H1 (cell line): ENCODE measurements at regions not wholly inside any gene's neighbourhood (a gene's known extent, or its start where the extent isn't known, plus 50 kb on each side); places are given as distances from the start of the nearest gene placed in this dataset.

Experiments used
- CTCF ChIA-PET: fragments of 300-600 bp; sonication (Branson Sonifier 250); formaldehyde crosslinking; loops from one replicate; lab custom pipeline; 2021; ENCODE audit not compliant: partially characterized antibody; lab: Charles Lee
- POLR2A ChIA-PET: fragments of 300-600 bp; sonication (Branson Sonifier 250); formaldehyde crosslinking; loops from one replicate; lab custom pipeline; 2021; ENCODE audit warnings: inconsistent platforms; ENCODE audit not compliant: partially characterized antibody; lab: Charles Lee
- DNase-seq, 2 experiments: peaks; one replicate each; pipeline versions ENCODE4 v3.0.0 to v3.0.0-alpha.2; 2010 to 2022; ENCODE audit warnings: low spot score in 2 of 2, low read depth in 1 of 2, mixed read lengths in 1 of 2
- FAIRE-seq: peaks from 2 replicates; lab custom pipeline; 2011; peaks lifted over from hg19 to GRCh38; lab: Jason Lieb, UNC
- H2AFZ ChIP-seq: 2 replicates; pipeline ENCODE4 v1.8.1; 2012; ENCODE audit warnings: low read length, inconsistent platforms
- H2AK5ac ChIP-seq: 2 replicates; pipeline ENCODE4 v1.6.1; 2013; ENCODE audit warnings: low read depth, low read length
- H2BK120ac ChIP-seq: replicated peaks from 2 replicates; pipeline ENCODE3; 2013; ENCODE audit warnings: low read depth, low read length, inconsistent platforms
- H2BK12ac ChIP-seq: 2 replicates; pipeline ENCODE4 v1.6.1; 2013; ENCODE audit warnings: low read depth, low read length
- H2BK15ac ChIP-seq: 2 replicates; pipeline ENCODE4 v1.6.1; 2013; ENCODE audit warnings: low read length
- H2BK20ac ChIP-seq: 2 replicates; pipeline ENCODE4 v1.6.1; 2013; ENCODE audit warnings: low read length
- H2BK5ac ChIP-seq: 2 replicates; pipeline ENCODE4 v1.6.1; 2013; ENCODE audit warnings: low read depth, low read length
- H3K14ac ChIP-seq: 2 replicates; pipeline ENCODE4 v1.6.1; 2013; ENCODE audit warnings: inconsistent platforms; ENCODE audit not compliant: insufficient read length
- H3K18ac ChIP-seq: 2 replicates; pipeline ENCODE4 v1.6.1; 2013; ENCODE audit warnings: low read length; ENCODE audit errors: extremely low read depth
- H3K23ac ChIP-seq: 2 replicates; pipeline ENCODE4 v1.6.1; 2013; ENCODE audit warnings: inconsistent platforms; ENCODE audit not compliant: insufficient read length
- H3K23me2 ChIP-seq: 2 replicates; pipeline ENCODE4 v1.6.1; 2013; ENCODE audit warnings: low read depth, low read length
- H3K27ac ChIP-seq: 2 replicates; pipeline ENCODE4 v1.6.1; 2011; ENCODE audit warnings: low read depth, low read length, inconsistent platforms
- H3K27me3 ChIP-seq, 4 experiments: replicated peaks in 1 of 4; 1 replicate in 1 of 4; 2 replicates in 3 of 4; pipeline versions ENCODE4 v1.6.1 to v1.8.1; 2011 to 2013; ENCODE audit warnings: low read length in 3 of 4, mild to moderate bottlenecking in 3 of 4, inconsistent platforms in 2 of 4, mixed read lengths in 2 of 4, moderate library complexity in 1 of 4; ENCODE audit not compliant: control insufficient read depth in 3 of 4, insufficient read depth in 3 of 4; ENCODE audit errors: extremely low read depth in 1 of 4
- H3K36me3 ChIP-seq, 4 experiments: 2 replicates each; pipeline versions ENCODE4 v1.6.1 to v1.8.1; 2011 to 2013; ENCODE audit warnings: mild to moderate bottlenecking in 4 of 4, low read length in 3 of 4, moderate library complexity in 2 of 4, control low read depth in 1 of 4, inconsistent platforms in 1 of 4; ENCODE audit not compliant: insufficient read depth in 4 of 4, control insufficient read depth in 2 of 4
- H3K4ac ChIP-seq: replicated peaks from 2 replicates; pipeline ENCODE3; 2013; ENCODE audit warnings: low read length, low read depth, mixed read lengths, inconsistent platforms; ENCODE audit not compliant: insufficient read length
- H3K4me1 ChIP-seq, 4 experiments: replicated peaks in 1 of 4; 1 replicate in 1 of 4; 2 replicates in 3 of 4; pipeline versions ENCODE4 v1.6.1 to v1.8.1; 2011 to 2013; ENCODE audit warnings: low read length in 3 of 4, inconsistent platforms in 2 of 4, mixed read lengths in 1 of 4; ENCODE audit not compliant: insufficient read depth in 4 of 4, control insufficient read depth in 3 of 4
- H3K4me2 ChIP-seq, 2 experiments: 2 replicates each; pipeline versions ENCODE4 v1.6.1 to v1.8.1; 2011 to 2013; ENCODE audit warnings: low read depth in 2 of 2, low read length in 2 of 2, control low read depth in 1 of 2, inconsistent platforms in 1 of 2, mild to moderate bottlenecking in 1 of 2; ENCODE audit not compliant: insufficient read depth in 1 of 2
- H3K4me3 ChIP-seq, 4 experiments: fragments of 200-600, 300-600 bp in 1 of 4; sonication (generic), shearing (Covaris generic), sonication (Bioruptor Twin) in 1 of 4; 2 replicates each; pipeline versions ENCODE4 v1.5.1 to v1.8.1; 2011 to 2016; ENCODE audit warnings: low read length in 4 of 4, low read depth in 3 of 4, control low read depth in 2 of 4, inconsistent platforms in 2 of 4, mild to moderate bottlenecking in 2 of 4, mixed read lengths in 1 of 4, moderate library complexity in 1 of 4; ENCODE audit not compliant: insufficient read depth in 2 of 4; ENCODE audit errors: extremely low read depth in 1 of 4
- H3K56ac ChIP-seq: replicated peaks from 2 replicates; pipeline ENCODE3; 2013; ENCODE audit warnings: low read depth, mild to moderate bottlenecking, mixed read lengths, low read length, inconsistent platforms; ENCODE audit not compliant: insufficient read length
- H3K79me1 ChIP-seq: 2 replicates; pipeline ENCODE4 v1.6.1; 2013; ENCODE audit warnings: low read depth, low read length, control low read depth
- H3K79me2 ChIP-seq, 2 experiments: 2 replicates each; pipeline versions ENCODE4 v1.6.1 to v1.8.1; 2012 to 2013; ENCODE audit warnings: low read length in 2 of 2, mild to moderate bottlenecking in 2 of 2, inconsistent platforms in 1 of 2; ENCODE audit not compliant: insufficient read depth in 2 of 2, control insufficient read depth in 1 of 2
- H3K9ac ChIP-seq, 4 experiments: replicated peaks in 1 of 4; 1 replicate in 1 of 4; 2 replicates in 3 of 4; pipeline versions ENCODE4 v1.6.1 to v1.8.1; 2011 to 2013; ENCODE audit warnings: low read depth in 3 of 4, low read length in 3 of 4, control low read depth in 2 of 4, mild to moderate bottlenecking in 2 of 4, moderate library complexity in 2 of 4, inconsistent platforms in 1 of 4; ENCODE audit errors: extremely low read depth in 1 of 4
- H3K9me3 ChIP-seq, 2 experiments: 2 replicates each; pipeline versions ENCODE4 v1.6.1 to v1.8.1; 2012 to 2013; ENCODE audit warnings: mild to moderate bottlenecking in 2 of 2, moderate library complexity in 2 of 2, control low read depth in 1 of 2, inconsistent platforms in 1 of 2, low read depth in 1 of 2, low read length in 1 of 2, mixed read lengths in 1 of 2; ENCODE audit not compliant: insufficient read depth in 2 of 2
- H4K20me1 ChIP-seq, 2 experiments: replicated peaks in 1 of 2; 2 replicates each; pipeline versions ENCODE3 to v1.8.1; 2011 to 2013; ENCODE audit warnings: inconsistent platforms in 2 of 2, low read length in 2 of 2, mild to moderate bottlenecking in 1 of 2; ENCODE audit not compliant: insufficient read depth in 2 of 2, control insufficient read depth in 1 of 2
- H4K5ac ChIP-seq: 2 replicates; pipeline ENCODE4 v1.6.1; 2013; ENCODE audit warnings: low read length, low read depth, mixed read lengths, inconsistent platforms; ENCODE audit not compliant: insufficient read length
- H4K8ac ChIP-seq: 2 replicates; pipeline ENCODE4 v1.8.0; 2013; ENCODE audit warnings: mild to moderate bottlenecking, moderate library complexity, low read length, inconsistent platforms; ENCODE audit not compliant: insufficient read depth; ENCODE audit errors: extremely low read depth
- H4K91ac ChIP-seq: replicated peaks from 2 replicates; pipeline ENCODE3; 2013; ENCODE audit warnings: low read length, mixed read lengths, inconsistent platforms; ENCODE audit not compliant: insufficient read length
- ATF3 ChIP-seq: IDR thresholded peaks from 2 replicates; pipeline ENCODE4 v1.6.1; 2011; ENCODE audit warnings: low read depth, mild to moderate bottlenecking, low read length; ENCODE audit not compliant: insufficient read depth
- BCL11A ChIP-seq, 2 experiments: IDR thresholded peaks; one replicate each; pipeline ENCODE4 v1.6.1; 2011; ENCODE audit warnings: low read depth in 2 of 2, low read length in 2 of 2, mild to moderate bottlenecking in 2 of 2
- BRCA1 ChIP-seq: IDR thresholded peaks from 2 replicates; pipeline ENCODE4 v1.6.1; 2012; ENCODE audit warnings: low read depth, low read length, improper control_type of control experiment
- CBX5 ChIP-seq: fragments of 300-800, 300-1000 bp; sonication (generic); IDR thresholded peaks from 2 replicates; pipeline ENCODE4 v1.7.1; 2016; ENCODE audit warnings: antibody characterized with exemption, low read length, low read depth
- CEBPB ChIP-seq: IDR thresholded peaks from 2 replicates; pipeline ENCODE4 v1.6.1; 2012; ENCODE audit warnings: low read depth, low read length
- GABPA ChIP-seq: IDR thresholded peaks from 2 replicates; pipeline ENCODE4 v1.6.1; 2011; ENCODE audit warnings: mild to moderate bottlenecking, low read length, moderate library complexity, borderline replicate concordance; ENCODE audit not compliant: insufficient read depth
- HDAC6 ChIP-seq: IDR thresholded peaks from one replicate; pipeline ENCODE4 v1.7.1; 2012; ENCODE audit warnings: low read depth, mild to moderate bottlenecking, inconsistent platforms, low read length, moderate library complexity
- MAX ChIP-seq: IDR thresholded peaks from 2 replicates; pipeline ENCODE4 v1.6.1; 2012; ENCODE audit warnings: inconsistent platforms
- RFX5 ChIP-seq: IDR thresholded peaks from 2 replicates; pipeline ENCODE4 v1.6.1; 2011; ENCODE audit warnings: low read depth, low read length, improper control_type of control experiment, borderline replicate concordance
- RXRA ChIP-seq: IDR thresholded peaks from 2 replicates; pipeline ENCODE4 v1.6.1; 2011; ENCODE audit warnings: low read depth, mild to moderate bottlenecking, low read length, moderate library complexity; ENCODE audit not compliant: insufficient read depth
- SP2 ChIP-seq: IDR thresholded peaks from 2 replicates; pipeline ENCODE4 v1.6.1; 2012; ENCODE audit warnings: mild to moderate bottlenecking, low read length, inconsistent platforms
- SP4 ChIP-seq: IDR thresholded peaks from 2 replicates; pipeline ENCODE4 v1.6.1; 2012; ENCODE audit warnings: low read length, inconsistent platforms
- TAF1 ChIP-seq: IDR thresholded peaks from 2 replicates; pipeline ENCODE4 v1.6.1; 2011; ENCODE audit warnings: mild to moderate bottlenecking, low read depth, low read length
- TEAD4 ChIP-seq: IDR thresholded peaks from 2 replicates; pipeline ENCODE4 v1.6.1; 2012; ENCODE audit warnings: low read depth, low read length, inconsistent platforms, mixed read lengths
- USF2 ChIP-seq: IDR thresholded peaks from 2 replicates; pipeline ENCODE4 v1.6.1; 2011; ENCODE audit warnings: low read length, improper control_type of control experiment
- WGBS, 2 experiments: shearing (Covaris generic) in 1 of 2; methylation state at CpG; one replicate each; pipeline versions ENCODE4 v1.1.6 to v1.1.7; 2013 to 2015; ENCODE audit warnings: low lambda C conversion rate in 2 of 2, mixed read lengths in 2 of 2, inconsistent platforms in 1 of 2, low coverage in 1 of 2, missing lambda C conversion rate in 1 of 2; ENCODE audit not compliant: insufficient replicate concordance in 2 of 2, insufficient coverage in 1 of 2, insufficient read length in 1 of 2; ENCODE audit errors: extremely low coverage in 1 of 2, missing lambda C conversion rate in 1 of 2; 5-methylcytosine and 5-hydroxymethylcytosine counted together

GRCh38 chrX:40230646-40231045 is 132.9 kb upstream of the BCOR start:
- H3K14ac ChIP-seq, result no peak overlapping the region
- no peak overlapping the region for H3K18ac ChIP-seq

More at GRCh38 chrX:40230646-40231045, 132.9 kb upstream of the BCOR start:
- H3K27ac ChIP-seq, result no peak overlapping the region
- no peak for TF ChIP-seq CBX5
- TF ChIP-seq RXRA, result no peak
- TF ChIP-seq TEAD4, result no peak
- TF ChIP-seq BCL11A (IDR thresholded peaks at IDR 0.05; ENCODE audit: low read depth in 2 of 2, low read length in 2 of 2), result no peak
- TF ChIP-seq ATF3, result no peak
- no peak for TF ChIP-seq CEBPB
- no peak for TF ChIP-seq SP2
- no peak for TF ChIP-seq GABPA
- no peak for TF ChIP-seq SP4
- TF ChIP-seq HDAC6, result no peak
- TF ChIP-seq BRCA1, result no peak
- no peak for TF ChIP-seq TAF1
- TF ChIP-seq MAX, result no peak
- no peak for TF ChIP-seq USF2
- TF ChIP-seq RFX5, result no peak
- TF ChIP-seq, all 59 proteins: peak for 0
- Histone ChIP-seq H3K79me2 (no peaks in the 10 kb centered on the region), H3K79me1 (no peaks in the 10 kb centered on the region), H2BK120ac (no peak overlapping the region), H3K56ac (no peak overlapping the region), H2BK20ac (no peak overlapping the region), H2BK12ac (no peak overlapping the region), H3K4me2 (no peak overlapping the region), H4K91ac (no peak overlapping the region), H2BK5ac (no peak overlapping the region), H3K23ac (no peak overlapping the region), H3K9me3 (no peaks in the 10 kb centered on the region), H2BK15ac (no peak overlapping the region), H3K4me3 (no peak overlapping the region), H4K5ac (no peak overlapping the region), H3K27me3 (no peaks in the 10 kb centered on the region), H3K9ac (no peak overlapping the region), H3K4me1 (no peaks in the 10 kb centered on the region), H3K36me3 (no peaks in the 10 kb centered on the region), H2AFZ (no peak overlapping the region), H3K23me2 (no peaks in the 10 kb centered on the region; the same call in 1 of the 2 replicates), H2AK5ac (no peak overlapping the region), H4K20me1 (no peaks in the 10 kb centered on the region), H3K4ac (no peak overlapping the region), H4K8ac (no peak overlapping the region)
- CTCF ChIA-PET, result no interaction called here
- DNase-seq (no peak), FAIRE-seq (no peak)
- POLR2A ChIA-PET, result no interaction called here
- 100% methylated on average over 2 of the region's 2 CpGs; no CpG with 5 or more reads in 1 of the 2 experiments for WGBS, 2 experiments
